OCI-LY7 (cell line): ENCODE measurements at regions not wholly inside any gene's neighbourhood (a gene's known extent, or its start where the extent isn't known, plus 50 kb on each side); places are given as distances from the start of the nearest gene placed in this dataset.

Experiments
- BruUV-seq: library from RNA; stranded (reverse); fragments of 400-500 nt; replicated peaks from 2 replicates; lab custom pipeline; 2021; lab: Mats Ljungman, UMichigan
- CTCF ChIA-PET: fragments of 300-600 bp; sonication (Branson Sonifier 250); formaldehyde crosslinking; loops from one replicate; lab custom pipeline; 2022; ENCODE audit warnings: antibody characterized with exemption; ENCODE audit not compliant: unreplicated experiment; lab: Charles Lee
- POLR2A ChIA-PET: fragments of 300-600 bp; sonication (Branson Sonifier 250); formaldehyde crosslinking; loops from one replicate; lab custom pipeline; 2022; ENCODE audit warnings: antibody characterized with exemption; lab: Charles Lee
- DNase-seq: peaks from one replicate; pipeline ENCODE4 v3.0.0-alpha.2; 2015; ENCODE audit warnings: low spot score
- H2AFZ ChIP-seq: fragments of 200-600 bp; sonication (generic), shearing (Covaris generic); 2 replicates; pipeline ENCODE4 v1.6.1; 2014; ENCODE audit warnings: mild to moderate bottlenecking, antibody characterized with exemption, low read length, moderate library complexity
- H3K27ac ChIP-seq: fragments of 200-600 bp; sonication (generic); 2 replicates; pipeline ENCODE4 v1.5.1; 2014; ENCODE audit warnings: mixed run types, low read depth, mild to moderate bottlenecking, moderate library complexity, low read length, inconsistent platforms; ENCODE audit not compliant: poor library complexity, severe bottlenecking
- H3K36me3 ChIP-seq: fragments of 200-600 bp; sonication (generic); 2 replicates; pipeline ENCODE4 v1.6.1; 2014; ENCODE audit warnings: mild to moderate bottlenecking, antibody characterized with exemption, low read length, moderate library complexity, mixed read lengths; ENCODE audit not compliant: insufficient read depth
- H3K4me1 ChIP-seq: fragments of 200-600 bp; sonication (generic); 2 replicates; pipeline ENCODE4 v1.5.1; 2014; ENCODE audit warnings: mild to moderate bottlenecking, low read length; ENCODE audit not compliant: insufficient read depth, poor library complexity, severe bottlenecking
- H3K4me2 ChIP-seq: fragments of 200-600 bp; sonication (generic); 2 replicates; pipeline ENCODE4 v1.6.1; 2014; ENCODE audit warnings: mild to moderate bottlenecking, low read length
- H3K4me3 ChIP-seq: fragments of 200-600 bp; sonication (generic); 2 replicates; pipeline ENCODE4 v1.5.1; 2014; ENCODE audit warnings: mild to moderate bottlenecking, low read depth, low read length; ENCODE audit not compliant: poor library complexity, severe bottlenecking
- H3K79me2 ChIP-seq: fragments of 200-600 bp; sonication (generic); 2 replicates; pipeline ENCODE4 v1.6.1; 2016; ENCODE audit warnings: low read depth, mild to moderate bottlenecking, low read length, moderate library complexity, mixed read lengths; ENCODE audit not compliant: insufficient read depth
- H3K9me2 ChIP-seq: fragments of 200-600 bp; sonication (generic); 2 replicates; pipeline ENCODE4 v1.6.1; 2016; ENCODE audit warnings: mild to moderate bottlenecking, low read length, mixed read lengths; ENCODE audit not compliant: insufficient read depth
- H3K9me3 ChIP-seq: fragments of 200-600 bp; sonication (generic); 2 replicates; pipeline ENCODE4 v1.6.1; 2014; ENCODE audit warnings: mild to moderate bottlenecking, mixed run types, low read length, mixed read lengths
- H4K20me1 ChIP-seq: fragments of 200-600 bp; sonication (generic); 2 replicates; pipeline ENCODE4 v1.6.1; 2014; ENCODE audit warnings: mild to moderate bottlenecking, antibody characterized with exemption, low read length, moderate library complexity, mixed read lengths; ENCODE audit not compliant: insufficient read depth
- CTCF ChIP-seq: fragments of 200-600 bp; sonication (generic); conservative IDR thresholded peaks from 2 replicates; pipeline ENCODE4 v1.5.1; 2014; ENCODE audit warnings: mild to moderate bottlenecking, antibody characterized with exemption, low read length, moderate library complexity, mixed read lengths
- EZH2phosphoT487 ChIP-seq: fragments of 200-600 bp; sonication (generic); IDR thresholded peaks from 2 replicates; pipeline ENCODE4 v1.6.1; 2018; ENCODE audit warnings: low read depth, borderline replicate concordance, mild to moderate bottlenecking, mixed run types, antibody characterized with exemption, low read length, moderate library complexity, mixed read lengths
- intact Hi-C: fragments of 100-400 bp; cut with micrococcal nuclease; formaldehyde crosslinking; loops from one replicate; pipeline ENCODE4 v1.10.0; 2022; ENCODE audit not compliant: unreplicated experiment

GRCh38 chrX:104318330-104319009 lies 63.7 kb upstream of the ESX1 start:
- Histone ChIP-seq H3K9me3 (no peaks in the 10 kb centered on the region), H4K20me1 (no peaks in the 10 kb centered on the region), H3K4me1 (no peaks in the 10 kb centered on the region), H3K9me2 (no peaks in the 10 kb centered on the region), H3K4me2 (no peak overlapping the region), H2AFZ (no peak overlapping the region), H3K27ac (no peak overlapping the region), H3K79me2 (no peaks in the 10 kb centered on the region), H3K4me3 (no peak overlapping the region), H3K36me3 (no peaks in the 10 kb centered on the region)
- DNase-seq: no peak
- intact Hi-C loops: no loop called here
- BruUV-seq: no TSS peak
- CTCF ChIA-PET: no interaction called here
- TF ChIP-seq CTCF: no peak
- no peak for TF ChIP-seq EZH2phosphoT487
- POLR2A ChIA-PET: no interaction called here

- Histone ChIP-seq H4K20me1 (no peaks in the 10 kb centered on the region), H3K4me2 (no peak overlapping the region), H3K9me2 (no peaks in the 10 kb centered on the region), H3K79me2 (no peaks in the 10 kb centered on the region), H2AFZ (no peak overlapping the region), H3K4me1 (no peaks in the 10 kb centered on the region), H3K4me3 (no peak overlapping the region), H3K27ac (no peak overlapping the region), H3K9me3 (no peaks in the 10 kb centered on the region), H3K36me3 (no peaks in the 10 kb centered on the region)
- ChIA-PET CTCF (no interaction called here), POLR2A (no interaction called here)
- no peak for TF ChIP-seq CTCF
- TF ChIP-seq EZH2phosphoT487: no peak
- intact Hi-C loops: no loop called here
- DNase-seq: no peak
- no TSS peak for BruUV-seq
Measured at GRCh38 chrX:104316739-104317138, 62.0 kb upstream of the ESX1 start.

- no peak overlapping the region for H3K27ac ChIP-seq
- H3K79me2 ChIP-seq: no peaks in the 10 kb centered on the region
- no peaks in the 10 kb centered on the region for H4K20me1 ChIP-seq
- ChIA-PET CTCF (no interaction called here), POLR2A (no interaction called here)
- no TSS peak for BruUV-seq
- TF ChIP-seq CTCF (no peak), EZH2phosphoT487 (no peak)
- no peak for DNase-seq
- no peak overlapping the region for H3K4me2 ChIP-seq
- H3K36me3 ChIP-seq: no peaks in the 10 kb centered on the region
- no peak overlapping the region for H2AFZ ChIP-seq
- H3K4me1 ChIP-seq: no peaks in the 10 kb centered on the region
- H3K9me2 ChIP-seq: no peaks in the 10 kb centered on the region
- no peak overlapping the region for H3K4me3 ChIP-seq
- intact Hi-C loops: no loop called here
- H3K9me3 ChIP-seq: no peaks in the 10 kb centered on the region
Measured at GRCh38 chrX:104315555-104315954, 60.8 kb upstream of the ESX1 start.
